Stomach smooth muscle (tissue), 2 donors: ENCODE measurements at regions not wholly inside any gene's neighbourhood (a gene's known extent, or its start where the extent isn't known, plus 50 kb on each side); places are given as distances from the start of the nearest gene placed in this dataset.
"Not testable (repeated sequence)": the region's sequence is repeated elsewhere in the genome, so short reads cannot be mapped to it uniquely, and the experiment has no call there.

Experiments
- H3K27ac ChIP-seq: one replicate; pipeline ENCODE4 v1.7.0; 2013; ENCODE audit warnings: mild to moderate bottlenecking, low read length, inconsistent platforms
- H3K27me3 ChIP-seq, 2 donors: one replicate each; pipeline ENCODE4 v1.7.0; 2013; ENCODE audit warnings: low read length in 2 of 2; ENCODE audit not compliant: insufficient read depth in 2 of 2, control insufficient read depth in 1 of 2
- H3K36me3 ChIP-seq, 2 donors: one replicate each; pipeline ENCODE4 v1.7.0; 2013; ENCODE audit warnings: low read length in 2 of 2; ENCODE audit not compliant: control insufficient read depth in 2 of 2, insufficient read depth in 2 of 2
- H3K4me1 ChIP-seq: one replicate; pipeline ENCODE4 v1.7.0; 2013; ENCODE audit warnings: low read length; ENCODE audit not compliant: control insufficient read depth, insufficient read depth
- H3K4me3 ChIP-seq, 2 donors: one replicate each; pipeline ENCODE4 v1.7.0; 2013; ENCODE audit warnings: low read length in 2 of 2
- H3K9ac ChIP-seq, 2 donors: one replicate each; pipeline ENCODE4 v1.7.0; 2013; ENCODE audit warnings: low read length in 2 of 2, mild to moderate bottlenecking in 1 of 2
- H3K9me3 ChIP-seq, 2 donors: one replicate each; pipeline ENCODE4 v1.7.0; 2013; ENCODE audit warnings: low read length in 2 of 2; ENCODE audit not compliant: control insufficient read depth in 2 of 2
- donor health status: healthy.
- donor health status: Pancreatic carcinoma.

- H3K9me3 ChIP-seq, H3K4me1 ChIP-seq, H3K27ac ChIP-seq, H3K9ac ChIP-seq, H3K27me3 ChIP-seq, H3K36me3 ChIP-seq, H3K4me3 ChIP-seq: not testable (repeated sequence)
Observed at GRCh38 chr15:24233134-24233533, 442.4 kb upstream of the NPAP1 start.

GRCh38 chr15:24240580-24240979 lies 435.0 kb upstream of the NPAP1 start:
- not testable (repeated sequence) for H3K9me3 ChIP-seq, H3K27ac ChIP-seq, H3K9ac ChIP-seq, H3K27me3 ChIP-seq, H3K4me1 ChIP-seq, H3K4me3 ChIP-seq, H3K36me3 ChIP-seq

GRCh38 chr15:24259106-24259505 lies 416.5 kb upstream of the NPAP1 start:
- H3K27ac ChIP-seq, H3K9ac ChIP-seq, H3K36me3 ChIP-seq, H3K4me1 ChIP-seq, H3K9me3 ChIP-seq, H3K4me3 ChIP-seq, H3K27me3 ChIP-seq: not testable (repeated sequence)

- H3K4me1 ChIP-seq, H3K9me3 ChIP-seq, H3K36me3 ChIP-seq, H3K4me3 ChIP-seq, H3K27me3 ChIP-seq, H3K27ac ChIP-seq, H3K9ac ChIP-seq: not testable (repeated sequence)
Observed at GRCh38 chr15:24260407-24260806, 415.2 kb upstream of the NPAP1 start.

GRCh38 chr15:24260854-24261253 lies 414.7 kb upstream of the NPAP1 start:
- H3K9me3 ChIP-seq, H3K27me3 ChIP-seq, H3K27ac ChIP-seq, H3K4me3 ChIP-seq, H3K9ac ChIP-seq, H3K36me3 ChIP-seq, H3K4me1 ChIP-seq: not testable (repeated sequence)

GRCh38 chr15:24268536-24269165 lies 406.9 kb upstream of the NPAP1 start:
- not testable (repeated sequence) for H3K36me3 ChIP-seq, H3K9ac ChIP-seq, H3K27ac ChIP-seq, H3K9me3 ChIP-seq, H3K27me3 ChIP-seq, H3K4me3 ChIP-seq, H3K4me1 ChIP-seq

GRCh38 chr15:24269166-24269571 lies 406.4 kb upstream of the NPAP1 start:
- no peak overlapping the region for H3K27ac ChIP-seq
- no peaks in the 10 kb centered on the region for H3K4me1 ChIP-seq
- no peaks in the 10 kb centered on the region for H3K36me3 ChIP-seq
- no peaks in the 10 kb centered on the region for H3K9me3 ChIP-seq
- no peaks in the 10 kb centered on the region for H3K27me3 ChIP-seq
- H3K4me3 ChIP-seq, result no peak overlapping the region
- no peak overlapping the region for H3K9ac ChIP-seq

GRCh38 chr15:24269923-24270322 lies 405.7 kb upstream of the NPAP1 start:
- H3K9me3 ChIP-seq, result no peaks in the 10 kb centered on the region
- H3K36me3 ChIP-seq, result no peaks in the 10 kb centered on the region
- H3K27ac ChIP-seq, result no peak overlapping the region
- H3K27me3 ChIP-seq, result no peaks in the 10 kb centered on the region
- H3K9ac ChIP-seq, result no peak overlapping the region
- no peaks in the 10 kb centered on the region for H3K4me1 ChIP-seq
- H3K4me3 ChIP-seq, result no peak overlapping the region

- H3K27me3 ChIP-seq, H3K27ac ChIP-seq, H3K36me3 ChIP-seq, H3K9me3 ChIP-seq, H3K9ac ChIP-seq, H3K4me3 ChIP-seq, H3K4me1 ChIP-seq: not testable (repeated sequence)
Observed at GRCh38 chr15:24271496-24272244, 403.9 kb upstream of the NPAP1 start.

GRCh38 chr15:24292837-24293236 lies 382.7 kb upstream of the NPAP1 start:
- H3K27me3 ChIP-seq, result no peaks in the 10 kb centered on the region
- H3K4me3 ChIP-seq, result no peak overlapping the region
- H3K9ac ChIP-seq, result no peak overlapping the region
- H3K4me1 ChIP-seq, result no peaks in the 10 kb centered on the region
- H3K9me3 ChIP-seq, result no peaks in the 10 kb centered on the region
- no peaks in the 10 kb centered on the region for H3K36me3 ChIP-seq
- H3K27ac ChIP-seq, result no peak overlapping the region

- not testable (repeated sequence) for H3K9ac ChIP-seq, H3K9me3 ChIP-seq, H3K36me3 ChIP-seq, H3K4me3 ChIP-seq, H3K27ac ChIP-seq, H3K4me1 ChIP-seq, H3K27me3 ChIP-seq
Observed at GRCh38 chr15:24300804-24301368, 374.7 kb upstream of the NPAP1 start.
